ENCODE measurements at regions not wholly inside any gene's neighbourhood (a gene's known extent, or its start where the extent isn't known, plus 50 kb on each side); places are given as distances from the start of the nearest gene placed in this dataset.

DNA sequence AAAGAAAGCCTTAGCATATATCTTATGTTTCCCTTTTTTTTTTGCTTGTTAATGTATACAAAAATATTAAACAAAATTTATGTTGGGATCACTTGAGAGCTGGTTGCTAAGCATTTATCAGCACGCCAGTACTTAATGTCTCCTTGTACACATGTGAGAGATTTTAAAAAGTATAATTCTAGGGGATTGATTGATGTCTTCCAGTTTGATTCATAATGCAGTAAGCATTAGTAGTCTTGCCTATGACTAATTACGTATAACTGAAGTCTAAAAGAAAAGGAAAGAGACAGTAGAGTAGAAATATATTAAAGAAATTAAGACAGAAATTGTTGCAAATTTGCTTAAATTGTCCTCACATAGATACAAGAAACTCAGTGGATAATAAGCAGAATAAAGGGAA is 1630.4 kb upstream of the B3GALT2 start:
- Histone ChIP-seq H3K27ac (ENCODE audit: low read depth, low read length, poor library complexity, severe bottlenecking) (no peak overlapping the region), H3K9ac (ENCODE audit: low read length) (no peak overlapping the region), H3F3A (ENCODE audit: insufficient read depth, low read length) (no peaks in the 10 kb centered on the region), H3K27me3 (ENCODE audit: insufficient read depth, low read length) (no peaks in the 10 kb centered on the region), H3K79me2 (ENCODE audit: insufficient read depth, low read length) (no peaks in the 10 kb centered on the region), H3K36me3 (ENCODE audit: insufficient read depth, low read length) (no peaks in the 10 kb centered on the region), H3K9me2 (ENCODE audit: low read depth, low read length) (no peaks in the 10 kb centered on the region), H3K4me1 (ENCODE audit: insufficient read depth, low read length, severe bottlenecking) (peaks cover 20% of the 10 kb centered on the region), H3K9me3 (ENCODE audit: low read length) (no peaks in the 10 kb centered on the region), H3K4me2 (ENCODE audit: low read length) (no peak overlapping the region), H2AFZ (ENCODE audit: low read length) (peak overlapping the region; percentile 86; the same call in 1 of the 2 replicates), H3K4me3 (ENCODE audit: low read depth, low read length, poor library complexity, severe bottlenecking) (no peak overlapping the region), H4K20me1 (ENCODE audit: insufficient read depth, low read length) (no peaks in the 10 kb centered on the region)
- TF ChIP-seq EZH2 (IDR thresholded peaks at IDR 0.05; ENCODE audit: borderline replicate concordance, low read length) = no peak
- TF ChIP-seq, protein P1, sequence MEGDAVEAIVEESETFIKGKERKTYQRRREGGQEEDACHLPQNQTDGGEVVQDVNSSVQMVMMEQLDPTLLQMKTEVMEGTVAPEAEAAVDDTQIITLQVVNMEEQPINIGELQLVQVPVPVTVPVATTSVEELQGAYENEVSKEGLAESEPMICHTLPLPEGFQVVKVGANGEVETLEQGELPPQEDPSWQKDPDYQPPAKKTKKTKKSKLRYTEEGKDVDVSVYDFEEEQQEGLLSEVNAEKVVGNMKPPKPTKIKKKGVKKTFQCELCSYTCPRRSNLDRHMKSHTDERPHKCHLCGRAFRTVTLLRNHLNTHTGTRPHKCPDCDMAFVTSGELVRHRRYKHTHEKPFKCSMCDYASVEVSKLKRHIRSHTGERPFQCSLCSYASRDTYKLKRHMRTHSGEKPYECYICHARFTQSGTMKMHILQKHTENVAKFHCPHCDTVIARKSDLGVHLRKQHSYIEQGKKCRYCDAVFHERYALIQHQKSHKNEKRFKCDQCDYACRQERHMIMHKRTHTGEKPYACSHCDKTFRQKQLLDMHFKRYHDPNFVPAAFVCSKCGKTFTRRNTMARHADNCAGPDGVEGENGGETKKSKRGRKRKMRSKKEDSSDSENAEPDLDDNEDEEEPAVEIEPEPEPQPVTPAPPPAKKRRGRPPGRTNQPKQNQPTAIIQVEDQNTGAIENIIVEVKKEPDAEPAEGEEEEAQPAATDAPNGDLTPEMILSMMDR (IDR thresholded peaks at IDR 0.05; ENCODE audit: low read length) = no peak

DNA sequence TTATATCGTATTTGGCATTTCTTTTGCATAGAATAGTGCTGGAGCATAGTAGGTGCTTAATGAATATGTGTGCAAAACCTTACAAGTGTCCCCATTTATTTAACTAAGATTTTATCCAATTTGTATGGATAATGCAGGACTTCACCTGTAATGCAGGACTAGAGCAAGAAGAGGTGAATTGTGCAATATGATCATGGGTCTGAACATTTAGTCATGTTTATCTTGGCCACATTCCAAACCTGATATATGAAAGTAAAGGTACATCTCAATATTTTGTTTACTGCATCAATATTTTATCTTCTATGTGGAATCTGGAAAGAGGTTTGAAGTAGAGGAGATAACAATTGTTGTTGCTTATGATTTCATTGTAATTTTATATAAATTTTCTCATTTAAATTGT is 1626.7 kb upstream of the B3GALT2 start:
- Histone ChIP-seq H3K9me3 (ENCODE audit: low read length) (no peaks in the 10 kb centered on the region), H3K4me3 (ENCODE audit: low read depth, low read length, poor library complexity, severe bottlenecking) (no peak overlapping the region), H3K27me3 (ENCODE audit: insufficient read depth, low read length) (no peaks in the 10 kb centered on the region), H4K20me1 (ENCODE audit: insufficient read depth, low read length) (no peaks in the 10 kb centered on the region), H3K27ac (ENCODE audit: low read depth, low read length, poor library complexity, severe bottlenecking) (no peak overlapping the region), H3K36me3 (ENCODE audit: insufficient read depth, low read length) (no peaks in the 10 kb centered on the region), H3K4me1 (ENCODE audit: insufficient read depth, low read length, severe bottlenecking) (peaks cover 23% of the 10 kb centered on the region), H3K9me2 (ENCODE audit: low read depth, low read length) (no peaks in the 10 kb centered on the region), H3K79me2 (ENCODE audit: insufficient read depth, low read length) (no peaks in the 10 kb centered on the region), H3F3A (ENCODE audit: insufficient read depth, low read length) (no peaks in the 10 kb centered on the region), H3K9ac (ENCODE audit: low read length) (no peak overlapping the region), H3K4me2 (ENCODE audit: low read length) (no peak overlapping the region), H2AFZ (ENCODE audit: low read length) (no peak overlapping the region)
- TF ChIP-seq, protein P1 (IDR thresholded peaks at IDR 0.05; ENCODE audit: low read length) = no peak
- no peak for TF ChIP-seq EZH2 (IDR thresholded peaks at IDR 0.05; ENCODE audit: borderline replicate concordance, low read length)

DNA sequence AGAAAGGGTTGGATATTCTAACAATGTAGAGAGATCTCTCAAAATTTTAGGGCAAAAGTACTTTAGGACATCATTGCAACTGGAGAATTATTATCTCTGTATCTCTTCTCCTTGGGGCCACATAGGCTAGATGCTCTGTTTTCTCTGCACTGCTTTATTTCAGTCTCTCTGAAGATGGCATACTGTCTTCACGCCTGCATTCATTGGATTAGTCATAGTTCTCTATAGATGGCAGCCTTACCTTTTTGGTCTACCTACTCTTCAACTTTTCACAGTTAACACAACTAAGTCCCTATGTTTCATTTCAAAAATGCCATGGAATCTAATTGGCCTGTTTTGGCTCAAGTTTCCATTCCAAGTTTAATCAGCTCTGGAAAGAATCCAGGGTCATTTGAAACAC is 1623.3 kb upstream of the B3GALT2 start:
- Histone ChIP-seq H3K36me3 (ENCODE audit: insufficient read depth, low read length) (no peaks in the 10 kb centered on the region), H3K9me2 (ENCODE audit: low read depth, low read length) (no peaks in the 10 kb centered on the region), H3K4me3 (ENCODE audit: low read depth, low read length, poor library complexity, severe bottlenecking) (no peak overlapping the region), H2AFZ (ENCODE audit: low read length) (0 out of 2 replicates have a peak overlapping the region, but pooled peaks have one; percentile 27), H3F3A (ENCODE audit: insufficient read depth, low read length) (no peaks in the 10 kb centered on the region), H3K27me3 (ENCODE audit: insufficient read depth, low read length) (no peaks in the 10 kb centered on the region), H3K79me2 (ENCODE audit: insufficient read depth, low read length) (no peaks in the 10 kb centered on the region), H3K9ac (ENCODE audit: low read length) (no peak overlapping the region), H3K9me3 (ENCODE audit: low read length) (peaks cover 2% of the 10 kb centered on the region; the same call in 1 of the 2 replicates), H4K20me1 (ENCODE audit: insufficient read depth, low read length) (no peaks in the 10 kb centered on the region), H3K27ac (ENCODE audit: low read depth, low read length, poor library complexity, severe bottlenecking) (no peak overlapping the region), H3K4me2 (ENCODE audit: low read length) (no peak overlapping the region), H3K4me1 (ENCODE audit: insufficient read depth, low read length, severe bottlenecking) (peaks cover 18% of the 10 kb centered on the region)
- no peak for TF ChIP-seq EZH2 (IDR thresholded peaks at IDR 0.05; ENCODE audit: borderline replicate concordance, low read length)
- TF ChIP-seq, protein P1 (IDR thresholded peaks at IDR 0.05; ENCODE audit: low read length) = peak; percentile 36; the same call in 1 of the 2 replicates
